Activated CD4-positive, alpha-beta T cell treated with anti-CD3 and anti-CD28 coated beads, Interleukin-2, Interleukin-4, amounts not matched to agents 100 ng/mL and 50 ng/mL, durations not matched to agents 16 hours and 8 hours (primary cell): ENCODE measurements at regions not wholly inside any gene's neighbourhood (a gene's known extent, or its start where the extent isn't known, plus 50 kb on each side); places are given as distances from the start of the nearest gene placed in this dataset.
A peak's percentile ranks its signal among the peaks of the same experiment; 100 is the strongest.
"Not testable (repeated sequence)": the region's sequence is repeated elsewhere in the genome, so short reads cannot be mapped to it uniquely, and the experiment has no call there.

Experiments used
- DNase-seq: peaks from one replicate; pipeline ENCODE4 v3.0.0-alpha.2; 2020; ENCODE audit warnings: low spot score

DNA sequence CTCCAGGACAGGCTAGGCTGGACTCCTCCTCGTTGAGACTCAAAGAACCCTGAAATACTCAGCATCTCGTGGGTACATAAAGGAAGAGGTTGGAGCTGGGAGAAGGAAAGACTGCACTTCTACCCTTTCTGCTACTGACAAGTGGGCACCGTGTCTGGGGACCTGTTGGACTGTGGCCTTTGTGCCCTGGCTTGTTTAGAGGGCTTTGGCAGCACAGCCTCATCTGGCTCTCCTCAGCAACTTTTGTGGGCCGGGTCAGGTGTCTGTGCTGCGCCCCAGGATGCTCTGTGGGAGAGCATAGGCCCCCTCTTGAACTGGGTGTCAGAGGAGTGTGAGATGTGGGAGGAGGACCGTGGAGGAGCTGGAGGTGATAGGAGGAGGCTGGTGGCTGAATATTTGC lies 142.4 kb downstream of the FCRL5 start:
- DNase-seq: no peak

DNA sequence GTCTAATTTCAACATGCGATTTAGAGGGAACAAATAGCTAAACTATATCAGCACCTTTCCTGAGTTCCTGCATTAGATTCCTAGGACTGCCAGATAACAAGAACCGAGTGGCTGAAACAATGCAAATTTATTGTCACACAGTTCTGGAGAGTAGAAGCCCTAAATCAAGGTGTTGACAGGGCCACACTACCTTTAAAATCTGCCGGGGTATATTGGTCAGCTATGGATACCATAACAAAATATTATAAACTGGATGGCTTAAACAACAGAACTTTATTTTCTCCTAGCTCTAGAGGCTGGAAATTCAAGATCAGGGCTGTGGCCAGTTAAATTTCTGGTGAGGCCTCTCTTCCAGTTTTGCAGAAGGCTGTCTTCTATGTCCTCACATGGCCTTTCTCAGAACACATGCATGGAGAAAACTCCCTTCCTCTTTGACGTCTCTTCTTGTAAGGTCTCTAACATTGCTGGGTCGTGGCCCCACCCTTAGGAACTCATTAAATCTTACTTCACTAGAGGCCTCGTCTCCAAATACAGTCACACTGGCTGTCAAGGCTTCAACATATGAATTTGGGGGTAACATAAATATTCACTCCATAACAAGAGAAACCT lies 144.3 kb downstream of the FCRL5 start:
- no peak for DNase-seq

DNA sequence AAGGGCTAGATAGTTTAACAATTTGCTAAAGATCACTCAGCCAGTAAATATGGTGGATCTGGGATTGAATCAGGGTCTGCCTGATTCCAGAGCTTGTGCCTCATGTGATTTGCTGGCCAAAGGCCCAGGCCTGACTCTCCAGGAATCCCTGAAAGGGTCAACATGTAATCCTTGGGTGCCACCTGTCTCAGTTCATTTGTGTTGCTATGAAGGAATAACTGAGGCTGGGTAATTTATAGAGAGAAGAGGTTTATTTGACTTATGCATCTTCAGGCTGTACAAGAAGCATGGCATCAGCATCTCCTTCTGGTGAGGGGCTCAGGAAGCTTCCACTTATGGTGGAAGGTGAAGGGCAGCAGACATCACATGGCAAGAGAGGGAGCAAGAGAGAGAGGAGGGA lies 144.9 kb downstream of the FCRL5 start:
- no peak for DNase-seq

DNA sequence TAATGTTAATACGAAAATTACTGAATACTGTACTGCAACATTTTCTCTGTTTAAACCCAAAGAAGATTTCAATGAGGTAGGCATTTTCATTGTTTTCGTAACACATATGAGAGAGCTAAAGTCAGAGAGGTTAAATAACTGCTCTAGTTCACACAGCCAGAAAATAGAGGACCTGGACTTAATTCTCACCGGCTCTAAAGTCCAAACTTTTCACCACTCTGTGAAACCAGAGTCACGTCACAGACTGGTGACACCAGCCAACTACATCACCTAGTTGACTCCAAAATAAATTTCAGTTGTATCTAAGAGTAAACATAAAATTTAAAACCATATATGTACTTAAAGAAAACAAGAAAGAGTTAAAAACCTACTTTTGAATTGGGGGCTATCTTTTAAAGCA lies 146.7 kb downstream of the FCRL5 start:
- DNase-seq: no peak

DNA sequence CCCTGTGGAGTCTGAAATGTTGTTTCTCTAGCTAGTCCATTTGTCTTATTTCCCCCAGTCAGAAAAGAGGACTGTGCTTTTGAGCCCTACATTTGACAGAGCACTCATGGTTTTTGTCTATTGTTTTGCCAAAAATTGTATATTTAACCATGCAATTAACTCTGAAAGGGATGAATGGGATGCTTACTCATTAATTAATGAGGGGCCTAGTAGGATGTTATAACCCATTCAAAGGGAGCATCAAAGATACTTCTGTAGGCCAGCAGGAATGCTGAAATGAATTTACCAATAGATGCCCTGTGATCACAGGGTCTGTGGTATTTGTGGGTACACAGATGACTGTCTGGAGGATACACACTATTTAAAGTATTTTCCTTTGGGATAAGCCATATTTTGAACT lies 147.7 kb downstream of the FCRL5 start:
- no peak for DNase-seq

DNA sequence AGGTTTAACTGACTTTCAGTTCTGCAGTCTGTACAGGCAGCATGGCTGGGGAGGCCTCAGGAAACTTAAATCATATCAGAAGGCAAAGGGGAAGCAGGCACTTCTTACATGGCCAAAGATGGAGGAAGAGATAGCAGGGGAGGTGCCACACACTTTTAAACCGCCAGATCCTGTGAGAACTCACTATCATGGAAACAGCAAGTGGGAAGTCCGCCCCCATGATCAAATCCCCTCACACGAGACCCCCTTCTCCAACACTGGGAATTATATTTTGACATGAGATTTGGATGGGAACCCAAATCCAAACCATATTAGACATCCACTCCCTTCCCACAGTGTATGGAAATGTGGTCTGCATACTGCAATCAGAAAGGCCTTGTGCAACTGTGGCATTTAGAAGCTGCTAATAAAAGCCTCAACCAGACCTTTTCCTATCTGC lies 148.2 kb downstream of the FCRL5 start:
- DNase-seq: no peak

DNA sequence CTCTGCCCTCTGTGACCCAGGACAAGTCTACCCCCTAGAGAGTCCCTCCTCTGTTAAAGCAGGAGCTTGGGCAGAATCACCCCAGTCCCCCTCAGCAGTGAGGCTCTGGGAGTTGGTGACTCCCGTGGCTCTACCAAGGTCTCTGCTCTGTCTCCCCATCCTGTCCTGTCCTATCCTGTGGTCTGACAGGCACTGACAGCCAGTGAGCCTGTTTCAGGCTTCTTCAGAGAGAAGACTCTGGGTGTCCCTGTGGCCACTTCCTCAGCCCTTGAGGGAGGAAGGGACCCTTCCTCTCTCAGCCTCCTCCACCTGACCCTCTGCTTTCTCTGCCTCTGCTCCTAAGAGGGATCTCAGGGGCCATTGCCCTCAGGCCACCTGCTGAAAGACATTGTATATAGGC lies 148.7 kb downstream of the FCRL5 start:
- no peak for DNase-seq

DNA sequence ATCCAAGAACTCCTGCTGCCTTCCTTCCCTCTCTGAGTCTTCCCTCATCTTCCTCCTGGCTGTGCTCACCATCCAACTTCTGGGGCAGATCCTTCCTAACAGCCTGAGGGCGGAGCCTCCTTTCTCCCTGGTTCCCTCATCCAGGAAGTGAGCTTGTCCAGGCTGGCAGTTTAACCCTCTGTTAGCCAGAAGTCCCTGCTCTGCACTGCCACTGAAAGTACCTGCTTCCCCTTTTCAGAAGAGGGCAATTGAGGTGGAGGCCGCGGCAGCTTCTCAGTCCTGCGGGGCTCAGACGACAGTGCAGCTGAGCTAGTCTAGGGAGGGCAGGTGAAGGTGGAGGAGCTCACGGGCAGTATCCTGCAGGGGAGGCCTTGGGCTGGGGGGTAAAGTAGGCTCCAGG lies 149.1 kb downstream of the FCRL5 start:
- DNase-seq: no peak

DNA sequence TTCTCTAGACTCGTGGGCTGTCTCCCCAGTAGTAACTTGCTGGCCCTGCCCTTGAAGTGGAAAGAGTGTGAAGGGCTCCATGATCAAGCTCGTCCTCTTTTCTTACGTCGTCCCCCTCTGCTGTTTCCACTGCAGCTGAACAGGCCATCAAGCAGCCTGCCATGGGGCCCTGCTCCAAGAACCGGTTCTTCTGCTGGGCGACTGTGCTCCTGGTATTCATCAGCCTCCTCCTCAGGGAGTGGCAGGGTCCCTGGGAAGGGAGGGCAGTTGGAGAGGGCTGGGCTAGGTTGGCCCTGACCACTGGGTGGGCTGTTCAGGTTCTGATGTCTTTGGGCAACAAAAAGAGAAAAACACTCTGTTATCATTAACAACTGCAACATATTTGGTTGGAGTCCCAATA lies 151.5 kb downstream of the FCRL5 start:
- DNase-seq: no peak

DNA sequence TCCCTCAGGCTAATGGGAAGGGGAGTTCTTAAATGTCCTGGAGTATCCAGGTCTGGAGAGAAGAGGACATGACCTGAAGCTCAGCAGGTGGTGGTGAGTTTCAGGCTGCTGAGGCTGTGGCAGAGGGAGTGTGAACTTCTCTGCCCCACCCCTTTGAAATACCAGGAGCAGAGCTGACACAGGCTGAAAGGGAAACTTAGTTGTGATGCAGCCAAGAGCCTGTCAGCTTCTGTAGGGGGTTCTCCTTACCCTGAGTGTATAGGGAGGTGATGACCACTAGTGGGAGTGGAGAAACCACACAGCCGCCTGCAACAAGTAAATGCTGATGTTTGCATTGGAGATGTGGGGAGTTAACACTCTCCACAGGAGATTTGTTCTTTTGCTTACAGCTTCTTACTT lies 152.3 kb downstream of the FCRL5 start:
- peak; percentile 10 for DNase-seq

DNA sequence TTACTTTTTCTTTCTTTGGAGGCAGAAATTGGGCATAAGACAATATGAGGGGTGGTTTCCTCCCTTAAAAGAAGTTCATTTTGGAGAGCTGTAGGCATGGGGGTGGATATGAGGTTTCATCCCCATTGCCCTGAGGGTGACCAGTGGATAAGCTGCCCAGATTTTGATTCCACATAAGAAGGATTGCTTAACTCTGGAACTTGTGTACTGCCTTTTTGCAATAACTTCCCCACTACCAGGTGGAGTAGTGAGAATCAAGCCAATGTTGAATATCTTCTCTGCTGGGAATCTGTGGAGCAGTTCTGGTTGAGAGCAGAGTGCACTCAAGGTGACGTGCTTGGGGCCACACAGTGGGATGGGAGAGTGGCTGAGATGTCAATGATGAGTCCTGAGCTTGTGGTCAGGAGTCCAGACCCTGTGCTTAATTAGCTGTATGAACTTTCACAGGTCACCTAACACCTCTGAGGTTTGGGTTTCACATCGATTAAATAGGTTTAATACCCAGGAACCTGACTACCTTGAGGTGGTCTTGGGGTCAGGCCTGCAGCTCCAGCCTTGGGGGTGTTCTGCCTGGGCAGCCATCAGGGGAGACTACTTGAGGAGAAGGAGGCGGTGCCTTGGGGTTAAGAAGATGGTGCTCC lies 152.9 kb downstream of the FCRL5 start:
- no peak for DNase-seq

DNA sequence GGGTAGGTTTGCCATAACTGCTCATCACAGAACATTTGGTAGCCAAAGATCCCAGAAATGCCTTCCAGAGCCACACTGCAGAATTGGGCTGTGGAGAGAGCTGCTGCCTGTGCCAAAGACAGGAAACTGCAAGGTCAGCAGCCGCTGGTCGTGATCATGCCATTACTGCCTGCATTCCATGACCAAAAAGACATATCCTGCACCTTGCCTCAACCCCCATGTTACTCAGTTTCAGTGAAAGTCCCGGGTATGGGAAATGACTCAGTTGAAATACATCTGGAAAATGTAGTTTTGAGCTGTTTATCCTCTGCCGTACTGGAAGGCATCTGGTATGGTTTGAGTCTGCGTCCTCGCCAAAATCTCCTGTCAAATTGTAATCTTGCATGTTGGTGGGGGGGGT lies 161.7 kb downstream of the FCRL5 start:
- DNase-seq: no peak

DNA sequence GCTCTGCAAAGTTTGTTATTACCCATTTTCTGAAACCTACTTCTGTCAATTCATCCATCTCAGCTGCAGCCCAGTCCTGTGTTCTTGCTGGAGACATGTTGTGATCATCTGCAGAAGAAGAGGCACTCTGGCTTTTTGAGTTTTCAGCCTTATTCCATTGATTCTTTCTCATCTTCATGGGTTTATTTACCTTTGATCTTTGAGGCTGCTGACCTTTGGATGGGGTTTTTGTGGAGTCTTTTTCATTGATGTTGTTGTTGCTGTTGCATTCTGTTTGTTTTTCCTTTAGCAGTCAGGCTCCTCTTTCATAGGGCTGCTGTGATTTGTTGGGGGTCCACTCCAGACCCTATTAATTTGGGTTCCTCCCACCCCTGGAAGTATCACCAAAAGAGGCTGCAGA lies 164.3 kb downstream of the FCRL5 start:
- no peak for DNase-seq

DNA sequence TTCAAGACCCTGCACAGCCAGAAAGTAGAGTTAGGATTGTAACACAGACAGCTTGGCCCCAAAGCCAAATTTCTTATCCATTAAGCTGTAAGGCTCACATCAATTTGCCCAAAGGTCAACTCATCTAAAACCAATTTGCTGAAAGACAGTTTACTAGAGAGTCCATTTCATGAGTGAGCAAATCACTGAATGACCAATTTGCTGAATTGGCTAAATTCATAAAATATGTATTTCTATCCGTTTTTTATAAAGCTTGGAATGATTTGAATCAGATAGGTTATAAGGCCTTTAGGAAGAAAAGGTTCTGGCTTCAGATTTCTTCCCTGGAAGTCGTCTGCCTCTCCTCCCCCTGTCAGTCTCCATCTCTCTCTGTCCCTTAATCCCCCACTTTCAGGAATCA lies 168.1 kb downstream of the FCRL5 start:
- no peak for DNase-seq

DNA sequence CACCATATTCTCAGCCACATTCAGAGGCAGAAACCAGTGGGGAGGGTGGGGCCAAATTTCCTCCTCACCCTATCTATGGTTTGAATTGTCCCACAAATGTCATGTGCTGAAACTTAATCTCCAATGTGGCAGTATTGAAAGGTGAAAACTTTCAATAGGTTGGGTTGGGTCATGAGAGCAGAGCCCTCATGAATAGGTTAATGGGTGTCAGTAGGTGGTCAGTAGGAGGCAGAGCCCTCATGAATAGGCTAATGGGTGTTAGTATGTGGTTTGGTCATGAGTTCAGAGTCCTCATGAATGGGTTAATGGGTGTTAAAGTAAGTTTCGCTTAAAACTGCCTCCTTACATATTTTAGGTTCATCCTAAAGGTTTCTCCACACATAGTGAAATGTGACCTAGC lies 170.0 kb downstream of the FCRL5 start:
- no peak for DNase-seq

DNA sequence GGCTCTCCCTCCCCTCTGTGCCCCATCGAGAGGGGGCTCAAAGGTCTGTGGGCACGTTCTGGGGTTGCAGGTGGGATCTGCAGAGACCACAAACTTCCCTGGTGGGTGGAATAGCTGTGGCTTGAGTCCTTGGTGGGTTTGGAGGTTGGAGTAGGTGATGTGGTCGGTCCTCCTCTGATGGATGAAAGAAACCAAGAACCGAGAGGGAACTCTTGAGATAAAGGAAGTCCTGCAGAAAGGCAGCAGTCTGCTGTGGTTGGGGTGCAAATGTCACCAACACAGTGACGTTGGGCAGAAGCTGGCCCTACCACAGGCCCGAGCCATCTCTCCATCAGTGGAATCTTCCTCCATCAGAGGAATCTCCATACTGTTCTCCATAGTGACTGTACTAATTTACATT lies 171.8 kb downstream of the FCRL5 start:
- DNase-seq: no peak

DNA sequence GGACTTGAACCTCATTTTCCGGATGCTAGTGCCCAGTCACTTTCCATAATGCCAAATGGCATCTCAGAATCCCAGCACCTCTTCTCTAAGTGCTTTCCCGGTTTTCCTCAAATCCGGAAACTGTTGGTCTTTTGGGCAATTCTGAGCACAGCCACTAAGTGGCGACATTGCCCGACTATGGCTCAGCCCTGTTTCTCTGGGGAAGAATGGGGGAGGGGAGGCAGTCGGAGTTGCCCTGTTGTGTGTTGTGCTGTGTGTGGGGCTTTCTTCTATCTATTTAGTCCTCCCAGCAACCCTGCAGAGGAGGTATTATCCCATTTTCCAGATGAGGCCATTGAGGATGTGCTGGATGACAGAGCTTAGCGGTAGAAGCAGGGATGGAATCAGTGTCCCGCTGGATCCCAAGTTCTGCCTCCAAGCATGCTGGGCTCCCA lies 175.0 kb downstream of the FCRL5 start:
- peak; percentile 38 for DNase-seq

DNA sequence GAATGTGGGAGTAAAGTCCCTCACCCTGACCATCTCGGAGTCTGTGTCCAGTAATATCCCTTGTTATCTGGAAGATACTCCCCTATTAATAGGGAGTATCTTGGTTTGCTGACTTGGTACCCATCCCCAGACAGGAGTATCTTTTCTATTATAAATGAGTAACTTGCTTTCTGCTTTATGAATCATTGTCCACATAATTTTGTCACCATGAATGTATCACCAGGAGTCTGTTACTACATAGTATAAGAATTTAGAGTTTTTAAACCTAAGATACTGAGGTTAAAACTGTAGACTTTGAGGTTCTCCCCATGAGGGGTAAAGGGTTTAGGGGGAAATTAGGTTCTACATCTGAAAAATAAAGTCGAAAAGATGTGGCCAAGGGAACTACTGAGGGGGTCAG lies 175.6 kb downstream of the FCRL5 start:
- no peak for DNase-seq

DNA sequence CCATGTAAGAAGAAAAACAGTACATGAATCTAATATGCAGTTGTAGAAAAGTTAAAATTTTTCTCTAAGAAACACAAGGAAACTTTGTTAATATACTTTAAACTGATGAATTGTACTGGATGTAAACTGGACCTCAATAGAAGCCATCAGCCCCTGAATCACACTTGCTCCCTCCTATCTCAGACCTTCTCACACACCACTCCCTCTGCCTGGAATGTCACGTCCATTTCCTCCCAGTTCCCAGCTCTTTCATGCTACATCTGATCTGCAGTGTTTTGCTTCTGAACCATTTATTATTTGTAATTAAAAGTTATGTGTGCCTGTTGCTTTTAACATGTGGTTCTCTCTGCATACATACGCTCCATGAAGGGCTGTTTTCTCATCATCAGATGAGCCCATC lies 180.0 kb downstream of the FCRL5 start:
- not testable (repeated sequence) for DNase-seq

DNA sequence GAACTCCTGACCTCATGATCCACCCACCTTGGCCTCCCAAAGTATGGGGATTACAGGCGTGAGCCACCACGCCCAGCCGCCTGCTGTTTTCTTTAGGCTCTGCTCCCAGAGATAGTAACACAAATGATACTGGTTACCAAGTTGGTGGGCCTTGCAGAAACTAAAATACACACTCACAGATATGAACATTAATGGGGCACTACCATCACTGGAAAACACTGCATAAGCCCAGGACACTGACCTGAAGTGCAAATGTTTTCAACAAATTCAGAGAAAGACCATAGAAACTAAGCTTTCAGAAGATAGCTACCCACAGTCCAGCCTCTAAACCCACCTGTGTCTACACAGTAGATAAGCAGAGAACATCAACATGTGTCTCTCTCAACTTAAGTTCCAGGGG lies 180.5 kb downstream of the FCRL5 start:
- DNase-seq: no peak

DNA sequence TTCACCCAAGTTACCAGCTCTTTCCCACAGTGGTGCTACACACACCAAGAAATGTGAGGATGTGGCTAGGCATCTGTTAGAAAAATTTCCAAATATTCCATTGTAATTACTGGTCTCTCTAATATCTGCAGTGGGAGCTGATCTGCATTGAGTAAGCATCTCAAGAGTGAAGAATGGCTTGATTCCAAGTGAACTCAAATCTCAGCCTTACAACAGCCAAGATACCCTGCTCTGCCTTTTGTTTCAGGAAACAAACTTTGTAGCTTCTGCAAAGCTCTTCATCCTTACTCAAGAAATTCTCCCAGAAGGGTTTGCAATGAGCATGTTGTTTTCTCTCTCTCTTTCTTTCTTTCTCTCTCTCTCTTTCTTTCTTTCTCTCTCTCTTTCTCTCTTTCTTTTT lies 181.1 kb downstream of the FCRL5 start:
- no peak for DNase-seq

DNA sequence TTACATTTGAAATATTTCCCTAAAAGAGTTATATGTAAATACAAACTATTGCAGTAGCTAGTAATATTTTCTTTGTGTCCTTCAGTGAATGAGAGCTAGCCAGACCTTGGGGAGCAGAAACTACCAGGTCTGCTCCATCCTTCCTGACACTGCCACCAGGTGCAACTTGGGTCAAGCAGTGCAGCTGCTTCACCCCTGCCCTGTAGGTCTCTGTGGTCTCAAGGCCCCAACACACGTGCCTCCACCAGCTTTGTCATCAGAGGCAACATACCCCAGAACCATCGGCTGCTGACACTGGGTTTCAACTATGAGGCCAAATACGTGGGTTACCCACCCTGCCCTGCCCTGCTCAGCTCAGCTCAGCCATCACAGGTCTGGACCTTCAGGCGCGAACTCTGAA lies 181.6 kb downstream of the FCRL5 start:
- no peak for DNase-seq

DNA sequence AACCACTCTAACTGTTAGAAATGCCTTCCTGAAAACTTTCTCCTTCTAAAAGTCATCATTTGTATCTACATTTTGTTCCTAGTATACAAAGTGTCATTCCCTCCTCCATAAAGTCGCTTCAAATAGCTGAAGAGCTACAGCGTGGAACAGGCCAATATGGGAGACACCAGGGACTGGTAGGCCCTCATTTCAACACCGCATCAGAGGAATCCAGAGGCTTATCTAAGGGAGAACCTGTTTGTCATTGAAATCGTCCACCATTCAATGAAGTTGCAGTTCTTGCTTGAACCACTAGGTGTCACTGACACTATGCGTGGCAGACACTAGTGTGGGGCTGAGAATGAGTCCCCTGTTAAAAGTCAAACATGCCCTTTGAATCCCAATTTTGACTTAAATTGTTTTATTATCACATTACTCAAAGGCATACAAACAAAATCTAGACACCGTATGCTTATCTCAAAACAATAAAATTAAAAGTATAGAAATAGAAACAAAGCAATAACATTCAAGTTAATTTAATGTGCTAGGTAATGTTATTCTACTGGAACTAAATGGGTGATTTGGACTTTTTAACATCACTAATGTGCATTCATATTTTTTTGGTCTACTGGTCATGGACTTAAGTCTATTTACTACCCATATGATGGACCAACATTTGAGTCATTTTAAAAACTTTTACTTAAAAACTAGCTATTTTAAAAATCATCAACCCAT lies 182.3 kb downstream of the FCRL5 start:
- peak; percentile 64 for DNase-seq

DNA sequence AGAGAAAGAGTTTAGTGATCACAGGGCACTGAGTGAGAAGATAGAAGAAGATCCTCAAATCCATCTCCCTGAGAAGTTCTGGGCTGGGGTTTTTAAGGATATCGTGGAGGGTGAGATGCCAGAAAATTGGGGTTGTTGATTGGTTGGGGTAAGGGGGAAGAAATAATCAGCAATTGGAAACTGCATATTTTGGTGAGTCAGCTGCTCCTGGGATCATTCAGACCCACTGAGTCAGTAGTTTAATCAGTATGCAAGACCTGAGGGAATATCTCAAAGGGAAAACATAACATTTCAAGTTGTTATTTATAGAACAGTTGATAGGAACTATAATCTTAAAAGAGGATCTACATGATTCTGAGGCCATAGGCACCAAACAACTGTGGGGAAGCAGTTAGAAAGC lies 183.4 kb downstream of the FCRL5 start:
- DNase-seq: not testable (repeated sequence)
